Liver (tissue), 3 donors: ENCODE measurements at regions not wholly inside any gene's neighbourhood (a gene's known extent, or its start where the extent isn't known, plus 50 kb on each side); places are given as distances from the start of the nearest gene placed in this dataset.

Experiments
- EGR1 ChIP-seq, 2 donors: IDR thresholded peaks; 2 replicates each; pipeline ENCODE4 v1.6.1; 2016 to 2018; ENCODE audit warnings: antibody characterized with exemption in 2 of 2, low read depth in 2 of 2
- FOXA1 ChIP-seq: IDR thresholded peaks from 2 replicates; pipeline ENCODE4 v1.6.1; 2016; ENCODE audit warnings: antibody characterized with exemption
- GABPA ChIP-seq, 2 donors: IDR thresholded peaks in 1 of 2; conservative IDR thresholded peaks in 1 of 2; 2 replicates each; pipeline ENCODE4 v1.6.1; 2016; ENCODE audit warnings: antibody characterized with exemption in 2 of 2, mild to moderate bottlenecking in 1 of 2, moderate library complexity in 1 of 2
- JUND ChIP-seq, 2 donors: IDR thresholded peaks; 2 replicates each; pipeline ENCODE4 v1.6.1; 2016; ENCODE audit warnings: antibody characterized with exemption in 2 of 2
- RAD21 ChIP-seq, 2 donors: IDR thresholded peaks; 2 replicates each; pipeline ENCODE4 v1.6.1; 2016; ENCODE audit warnings: antibody characterized with exemption in 2 of 2, mild to moderate bottlenecking in 2 of 2
- REST ChIP-seq: IDR thresholded peaks from 2 replicates; pipeline ENCODE4 v1.6.1; 2016; ENCODE audit warnings: antibody characterized with exemption, mild to moderate bottlenecking
- SP1 ChIP-seq: IDR thresholded peaks from 2 replicates; pipeline ENCODE4 v1.6.1; 2018; ENCODE audit warnings: antibody characterized with exemption, mild to moderate bottlenecking
- TAF1 ChIP-seq: conservative IDR thresholded peaks from 2 replicates; pipeline ENCODE4 v1.6.1; 2016; ENCODE audit warnings: antibody characterized with exemption, mild to moderate bottlenecking
- YY1 ChIP-seq: IDR thresholded peaks from 2 replicates; pipeline ENCODE4 v1.6.1; 2016; ENCODE audit warnings: antibody characterized with exemption, mild to moderate bottlenecking
- TF ChIP-seq, protein P1 (sequence below): fragments of 150-350 bp; IDR thresholded peaks from 2 replicates; pipeline ENCODE4 v1.5.1; 2017; ENCODE audit warnings: improper control_type of control experiment, low read depth, low read length; ENCODE audit not compliant: missing input control
- TF ChIP-seq, protein P2 (sequence below): IDR thresholded peaks from 2 replicates; pipeline ENCODE4 v1.6.1; 2016; ENCODE audit warnings: antibody characterized with exemption
- TF ChIP-seq, protein P3 (sequence below): IDR thresholded peaks from 2 replicates; pipeline ENCODE4 v1.6.1; 2016; ENCODE audit warnings: antibody characterized with exemption
- donor health status: healthy.
- donor health status: healthy.

DNA sequence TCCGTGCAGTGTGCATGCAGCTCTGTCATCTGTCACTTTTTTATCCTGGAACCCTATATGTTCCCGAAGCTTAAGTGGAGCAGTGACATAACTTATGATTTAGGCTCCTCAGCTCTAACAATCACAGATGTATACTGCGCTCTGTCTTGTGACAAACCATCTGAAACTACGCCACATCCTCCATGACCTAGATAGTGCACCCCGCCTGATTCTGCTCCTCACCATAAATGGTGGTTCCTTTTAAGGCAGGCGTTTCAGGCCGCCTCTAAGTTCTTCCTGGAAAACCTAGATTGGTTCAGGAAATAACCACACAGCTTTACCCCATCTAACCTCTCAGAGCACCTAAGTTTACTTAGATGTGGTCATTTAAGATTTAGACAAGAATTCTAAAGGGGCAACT, 372.0 kb downstream of the CDH10 start:
- TF ChIP-seq EGR1 (IDR thresholded peaks at IDR 0.05; ENCODE audit: low read depth in 2 of 2) (no peak), GABPA (IDR thresholded peaks at IDR 0.05 in 1 of 2, conservative IDR thresholded peaks at IDR 0.05 in 1 of 2) (no peak), YY1 (no peak), REST (no peak), SP1 (no peak), TAF1 (no peak), FOXA1 (no peak), JUND (IDR thresholded peaks at IDR 0.05) (no peak), RAD21 (IDR thresholded peaks at IDR 0.05) (no peak)
- TF ChIP-seq, protein P1, sequence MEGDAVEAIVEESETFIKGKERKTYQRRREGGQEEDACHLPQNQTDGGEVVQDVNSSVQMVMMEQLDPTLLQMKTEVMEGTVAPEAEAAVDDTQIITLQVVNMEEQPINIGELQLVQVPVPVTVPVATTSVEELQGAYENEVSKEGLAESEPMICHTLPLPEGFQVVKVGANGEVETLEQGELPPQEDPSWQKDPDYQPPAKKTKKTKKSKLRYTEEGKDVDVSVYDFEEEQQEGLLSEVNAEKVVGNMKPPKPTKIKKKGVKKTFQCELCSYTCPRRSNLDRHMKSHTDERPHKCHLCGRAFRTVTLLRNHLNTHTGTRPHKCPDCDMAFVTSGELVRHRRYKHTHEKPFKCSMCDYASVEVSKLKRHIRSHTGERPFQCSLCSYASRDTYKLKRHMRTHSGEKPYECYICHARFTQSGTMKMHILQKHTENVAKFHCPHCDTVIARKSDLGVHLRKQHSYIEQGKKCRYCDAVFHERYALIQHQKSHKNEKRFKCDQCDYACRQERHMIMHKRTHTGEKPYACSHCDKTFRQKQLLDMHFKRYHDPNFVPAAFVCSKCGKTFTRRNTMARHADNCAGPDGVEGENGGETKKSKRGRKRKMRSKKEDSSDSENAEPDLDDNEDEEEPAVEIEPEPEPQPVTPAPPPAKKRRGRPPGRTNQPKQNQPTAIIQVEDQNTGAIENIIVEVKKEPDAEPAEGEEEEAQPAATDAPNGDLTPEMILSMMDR = no peak
- TF ChIP-seq, protein P2, sequence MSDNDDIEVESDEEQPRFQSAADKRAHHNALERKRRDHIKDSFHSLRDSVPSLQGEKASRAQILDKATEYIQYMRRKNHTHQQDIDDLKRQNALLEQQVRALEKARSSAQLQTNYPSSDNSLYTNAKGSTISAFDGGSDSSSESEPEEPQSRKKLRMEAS = no peak
- TF ChIP-seq, protein P3, sequence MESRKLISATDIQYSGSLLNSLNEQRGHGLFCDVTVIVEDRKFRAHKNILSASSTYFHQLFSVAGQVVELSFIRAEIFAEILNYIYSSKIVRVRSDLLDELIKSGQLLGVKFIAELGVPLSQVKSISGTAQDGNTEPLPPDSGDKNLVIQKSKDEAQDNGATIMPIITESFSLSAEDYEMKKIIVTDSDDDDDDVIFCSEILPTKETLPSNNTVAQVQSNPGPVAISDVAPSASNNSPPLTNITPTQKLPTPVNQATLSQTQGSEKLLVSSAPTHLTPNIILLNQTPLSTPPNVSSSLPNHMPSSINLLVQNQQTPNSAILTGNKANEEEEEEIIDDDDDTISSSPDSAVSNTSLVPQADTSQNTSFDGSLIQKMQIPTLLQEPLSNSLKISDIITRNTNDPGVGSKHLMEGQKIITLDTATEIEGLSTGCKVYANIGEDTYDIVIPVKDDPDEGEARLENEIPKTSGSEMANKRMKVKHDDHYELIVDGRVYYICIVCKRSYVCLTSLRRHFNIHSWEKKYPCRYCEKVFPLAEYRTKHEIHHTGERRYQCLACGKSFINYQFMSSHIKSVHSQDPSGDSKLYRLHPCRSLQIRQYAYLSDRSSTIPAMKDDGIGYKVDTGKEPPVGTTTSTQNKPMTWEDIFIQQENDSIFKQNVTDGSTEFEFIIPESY = no peak
